ENCODE measurements at regions not wholly inside any gene's neighbourhood (a gene's known extent, or its start where the extent isn't known, plus 50 kb on each side); places are given as distances from the start of the nearest gene placed in this dataset.

- TF ChIP-seq CTCF (IDR thresholded peaks at IDR 0.05; ENCODE audit: insufficient read depth, low read depth, low read length) (no peak), EZH2 (IDR thresholded peaks at IDR 0.05; ENCODE audit: insufficient read depth, low read length) (no peak)
Measured at GRCh38 chr13:112215871-112216270, 148.9 kb downstream of the SOX1 start.

All from astrocyte (in vitro differentiated cells and primary cell).